Fibroblast of mammary gland (primary cell): ENCODE measurements at regions not wholly inside any gene's neighbourhood (a gene's known extent, or its start where the extent isn't known, plus 50 kb on each side); places are given as distances from the start of the nearest gene placed in this dataset.
"Not testable (repeated sequence)": the region's sequence is repeated elsewhere in the genome, so short reads cannot be mapped to it uniquely, and the experiment has no call there.

Source experiments
- DNase-seq: peaks from one replicate; pipeline ENCODE4 v3.0.0-alpha.2; 2010; ENCODE audit warnings: low read depth
- H3K4me3 ChIP-seq: 2 replicates; pipeline ENCODE4 v1.5.1; 2011; ENCODE audit warnings: low read depth, mild to moderate bottlenecking, low read length, moderate library complexity; ENCODE audit not compliant: control insufficient read depth
- TF ChIP-seq, protein P1 (sequence below): conservative IDR thresholded peaks from 2 replicates; pipeline ENCODE4 v1.5.1; 2011; ENCODE audit warnings: low read depth, low read length, inconsistent platforms; ENCODE audit not compliant: control insufficient read depth, insufficient read depth

DNA sequence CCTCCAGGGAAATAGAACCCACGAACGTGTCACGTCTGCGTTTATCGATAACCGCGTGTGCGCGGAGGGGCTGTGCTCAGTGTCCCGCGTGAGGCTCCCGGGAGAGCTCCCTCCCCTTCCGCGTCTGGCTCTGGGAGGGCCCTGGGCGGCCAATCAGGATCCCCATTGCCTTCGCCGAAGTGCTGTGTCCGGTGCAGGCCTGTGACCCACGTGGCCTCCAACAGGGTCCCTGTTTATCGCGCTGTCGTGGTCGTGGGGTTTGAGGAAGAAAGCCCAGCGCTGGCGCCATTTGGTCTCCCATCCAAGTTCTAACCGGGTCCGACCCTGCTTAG lies 345.6 kb downstream of the ADGRD1 start:
- DNase-seq, H3K4me3 ChIP-seq: not testable (repeated sequence)

GRCh38 chr12:131303576-131303975 lies 349.9 kb downstream of the ADGRD1 start:
- not testable (repeated sequence) for H3K4me3 ChIP-seq, DNase-seq

- H3K4me3 ChIP-seq, DNase-seq: not testable (repeated sequence)
Observed at GRCh38 chr12:131304642-131305041, 350.9 kb downstream of the ADGRD1 start.

GRCh38 chr12:131309700-131310099 lies 356.0 kb downstream of the ADGRD1 start:
- no peak overlapping the region for H3K4me3 ChIP-seq
- TF ChIP-seq, protein P1, sequence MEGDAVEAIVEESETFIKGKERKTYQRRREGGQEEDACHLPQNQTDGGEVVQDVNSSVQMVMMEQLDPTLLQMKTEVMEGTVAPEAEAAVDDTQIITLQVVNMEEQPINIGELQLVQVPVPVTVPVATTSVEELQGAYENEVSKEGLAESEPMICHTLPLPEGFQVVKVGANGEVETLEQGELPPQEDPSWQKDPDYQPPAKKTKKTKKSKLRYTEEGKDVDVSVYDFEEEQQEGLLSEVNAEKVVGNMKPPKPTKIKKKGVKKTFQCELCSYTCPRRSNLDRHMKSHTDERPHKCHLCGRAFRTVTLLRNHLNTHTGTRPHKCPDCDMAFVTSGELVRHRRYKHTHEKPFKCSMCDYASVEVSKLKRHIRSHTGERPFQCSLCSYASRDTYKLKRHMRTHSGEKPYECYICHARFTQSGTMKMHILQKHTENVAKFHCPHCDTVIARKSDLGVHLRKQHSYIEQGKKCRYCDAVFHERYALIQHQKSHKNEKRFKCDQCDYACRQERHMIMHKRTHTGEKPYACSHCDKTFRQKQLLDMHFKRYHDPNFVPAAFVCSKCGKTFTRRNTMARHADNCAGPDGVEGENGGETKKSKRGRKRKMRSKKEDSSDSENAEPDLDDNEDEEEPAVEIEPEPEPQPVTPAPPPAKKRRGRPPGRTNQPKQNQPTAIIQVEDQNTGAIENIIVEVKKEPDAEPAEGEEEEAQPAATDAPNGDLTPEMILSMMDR, result no peak
- DNase-seq, result no peak

GRCh38 chr12:131310227-131310969 lies 356.7 kb downstream of the ADGRD1 start:
- not testable (repeated sequence) for H3K4me3 ChIP-seq, DNase-seq

- H3K4me3 ChIP-seq, DNase-seq: not testable (repeated sequence)
Observed at GRCh38 chr12:131311279-131311722, 357.6 kb downstream of the ADGRD1 start.

GRCh38 chr12:131311764-131312163 lies 358.1 kb downstream of the ADGRD1 start:
- TF ChIP-seq, protein P1, result no peak
- H3K4me3 ChIP-seq, result no peak overlapping the region
- no peak for DNase-seq

DNA sequence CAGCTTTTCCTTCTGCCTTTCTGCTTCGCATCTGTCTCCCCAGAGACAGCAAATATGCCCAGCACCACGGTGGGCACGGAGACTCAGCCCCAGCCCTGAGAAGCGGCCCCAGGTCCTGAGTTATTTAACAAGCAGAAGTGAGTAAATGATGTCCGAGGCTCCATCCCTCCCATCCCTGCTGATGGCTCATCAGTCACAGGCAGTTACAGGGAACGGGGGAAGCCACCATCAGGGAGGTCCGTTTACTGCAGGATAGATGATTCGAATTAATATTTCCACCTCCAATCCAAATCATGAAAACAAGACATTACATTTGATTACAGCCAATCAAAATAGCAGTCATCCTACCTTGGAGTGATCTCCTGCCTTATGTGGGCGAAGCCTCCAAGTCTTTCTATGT lies 358.7 kb downstream of the ADGRD1 start:
- not testable (repeated sequence) for DNase-seq, H3K4me3 ChIP-seq

DNA sequence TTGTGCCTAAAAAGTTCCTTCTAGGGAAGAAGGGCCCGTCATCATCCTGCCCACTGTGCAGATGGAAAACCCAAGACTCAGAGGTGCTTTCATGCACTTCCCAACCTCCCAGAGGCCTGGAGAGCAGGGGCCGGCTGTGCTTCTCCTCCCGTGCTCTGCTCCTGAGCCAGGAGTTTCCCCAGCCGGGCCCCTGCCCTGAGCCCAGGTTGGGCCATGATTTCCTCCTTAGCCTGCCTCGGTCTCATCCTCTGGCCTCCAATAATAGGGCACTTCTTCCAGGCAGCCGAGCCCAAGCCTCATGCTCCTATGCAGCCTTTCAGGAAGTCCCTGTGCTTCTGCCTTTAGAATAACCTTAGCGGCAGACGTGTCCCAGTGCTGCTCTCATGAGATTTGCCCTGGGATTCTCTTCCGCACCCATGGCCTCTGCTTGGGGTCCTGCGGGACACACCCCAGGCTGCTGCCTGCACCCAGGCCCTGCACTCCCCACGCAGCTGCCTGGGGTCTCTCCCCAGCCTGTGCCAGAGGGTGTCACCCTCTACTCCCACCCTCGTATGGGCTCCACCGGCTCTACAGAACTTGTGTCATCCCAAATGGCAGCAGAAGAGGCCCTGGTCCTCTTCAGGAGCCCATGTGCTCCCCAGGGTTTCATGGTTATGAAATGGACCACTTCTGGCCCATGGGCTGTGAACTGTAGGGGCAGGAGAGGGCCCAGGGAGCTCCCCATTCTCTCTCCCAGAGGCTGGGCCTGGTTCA lies 359.3 kb downstream of the ADGRD1 start:
- no peak for DNase-seq
- no peak overlapping the region for H3K4me3 ChIP-seq
- TF ChIP-seq, protein P1, result no peak

- no peak overlapping the region for H3K4me3 ChIP-seq
- TF ChIP-seq, protein P1, result no peak
- no peak for DNase-seq
Observed at GRCh38 chr12:131313635-131314034, 359.9 kb downstream of the ADGRD1 start.
